Loucy (cell line): ENCODE measurements at regions not wholly inside any gene's neighbourhood (a gene's known extent, or its start where the extent isn't known, plus 50 kb on each side); places are given as distances from the start of the nearest gene placed in this dataset.

ENCODE experiments used
- H2AFZ ChIP-seq: fragments of 200-600 bp; sonication (generic); 2 replicates; pipeline ENCODE4 v1.6.0; 2016; ENCODE audit warnings: antibody characterized with exemption, mild to moderate bottlenecking, low read length, moderate library complexity
- H3F3A ChIP-seq: fragments of 200-600 bp; 2 replicates; pipeline ENCODE4 v1.6.0; 2016; ENCODE audit warnings: antibody characterized with exemption, low read depth, mild to moderate bottlenecking
- H3K27me3 ChIP-seq: fragments of 200-600 bp; sonication (generic); 2 replicates; pipeline ENCODE4 v1.6.1; 2014; ENCODE audit warnings: low read length, mild to moderate bottlenecking; ENCODE audit not compliant: insufficient read depth, poor library complexity, severe bottlenecking
- H3K36me3 ChIP-seq: fragments of 200-600 bp; sonication (generic); 2 replicates; pipeline ENCODE4 v1.6.1; 2016; ENCODE audit warnings: low read length; ENCODE audit not compliant: insufficient read depth
- H3K4me1 ChIP-seq: fragments of 200-600 bp; sonication (generic); 2 replicates; pipeline ENCODE4 v1.5.1; 2014; ENCODE audit warnings: low read length, mild to moderate bottlenecking; ENCODE audit not compliant: insufficient read depth, poor library complexity, severe bottlenecking
- H3K4me2 ChIP-seq: fragments of 200-600 bp; sonication (generic); 2 replicates; pipeline ENCODE4 v1.6.0; 2014; ENCODE audit warnings: antibody characterized with exemption, low read length, low read depth, mild to moderate bottlenecking; ENCODE audit not compliant: poor library complexity, severe bottlenecking
- H3K4me3 ChIP-seq: fragments of 200-600 bp; sonication (generic); 2 replicates; pipeline ENCODE4 v1.5.1; 2014; ENCODE audit warnings: low read length, mild to moderate bottlenecking, mixed read lengths; ENCODE audit not compliant: poor library complexity, severe bottlenecking
- H3K79me2 ChIP-seq: fragments of 200-600 bp; sonication (generic); 2 replicates; pipeline ENCODE4 v1.6.1; 2014; ENCODE audit warnings: low read length; ENCODE audit not compliant: insufficient read depth
- H3K9ac ChIP-seq: fragments of 200-600 bp; sonication (generic); 2 replicates; pipeline ENCODE4 v1.6.0; 2014; ENCODE audit warnings: mild to moderate bottlenecking, low read depth, low read length, moderate library complexity; ENCODE audit not compliant: poor library complexity, severe bottlenecking
- H3K9me2 ChIP-seq: fragments of 200-600 bp; sonication (generic); replicated peaks from 2 replicates; pipeline ENCODE4 v1.6.1; 2016; ENCODE audit warnings: low read depth, low read length, mixed read lengths
- H3K9me3 ChIP-seq: fragments of 200-600 bp; sonication (generic); 2 replicates; pipeline ENCODE4 v1.6.1; 2014; ENCODE audit warnings: mild to moderate bottlenecking, antibody characterized with exemption, low read length, low read depth; ENCODE audit not compliant: insufficient read depth
- H4K20me1 ChIP-seq: fragments of 200-600 bp; sonication (generic); 2 replicates; pipeline ENCODE4 v1.6.0; 2014; ENCODE audit warnings: antibody characterized with exemption, low read length, mild to moderate bottlenecking; ENCODE audit not compliant: insufficient read depth, poor library complexity, severe bottlenecking
- EZH2phosphoT487 ChIP-seq: fragments of 200-600 bp; IDR thresholded peaks from 2 replicates; pipeline ENCODE4 v1.6.1; 2018; ENCODE audit warnings: antibody characterized with exemption, mild to moderate bottlenecking, moderate library complexity, borderline replicate concordance
- TF ChIP-seq, protein P1 (sequence below): fragments of 200-600 bp; sonication (generic); conservative IDR thresholded peaks from 2 replicates; pipeline ENCODE4 v1.5.1; 2014; ENCODE audit warnings: mild to moderate bottlenecking, antibody characterized with exemption, low read length

DNA sequence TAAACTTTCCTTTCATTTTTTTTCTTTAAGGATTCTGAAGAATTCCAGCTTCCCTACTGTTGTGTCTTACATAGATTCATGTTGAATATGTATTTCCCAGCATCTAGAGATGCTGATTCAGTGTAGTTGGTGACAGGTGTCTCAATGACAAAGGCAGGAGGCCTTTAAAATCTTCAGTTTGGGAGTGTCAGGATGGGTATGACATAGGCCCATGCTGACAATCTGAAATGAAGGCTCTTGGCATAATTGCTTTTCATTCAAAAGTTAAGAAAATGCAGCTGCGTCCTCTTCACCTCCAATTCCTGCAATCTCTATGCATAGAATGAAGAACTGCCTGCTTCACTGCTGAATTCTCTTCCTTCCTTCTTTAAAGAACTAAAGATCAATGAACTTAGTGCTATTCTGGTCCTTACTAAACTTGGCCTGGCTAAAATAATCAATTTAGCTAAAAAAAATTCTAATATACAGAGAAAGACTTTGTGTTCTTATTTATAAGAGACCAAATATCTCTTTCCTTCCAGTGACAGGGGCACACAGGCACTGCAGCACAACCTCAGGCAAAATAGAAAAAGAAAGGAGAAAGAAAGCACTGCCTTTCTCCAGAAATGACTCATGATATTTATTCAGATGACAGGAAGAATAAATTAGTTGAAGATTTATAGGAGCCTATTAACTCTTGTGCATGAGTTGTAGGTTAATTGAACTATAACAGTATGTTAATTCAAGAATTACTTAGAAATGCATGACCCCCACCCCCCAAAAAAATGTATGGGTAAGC lies 152.6 kb upstream of the GBE1 start:
- Histone ChIP-seq H3K9me2 (no peaks in the 10 kb centered on the region), H3K36me3 (no peaks in the 10 kb centered on the region), H3K9ac (no peak overlapping the region), H3K9me3 (no peaks in the 10 kb centered on the region), H2AFZ (no peak overlapping the region), H3K4me2 (no peak overlapping the region), H4K20me1 (no peaks in the 10 kb centered on the region), H3K27me3 (no peaks in the 10 kb centered on the region), H3F3A (no peaks in the 10 kb centered on the region), H3K4me3 (no peak overlapping the region), H3K4me1 (no peaks in the 10 kb centered on the region), H3K79me2 (no peaks in the 10 kb centered on the region)
- TF ChIP-seq, protein P1, sequence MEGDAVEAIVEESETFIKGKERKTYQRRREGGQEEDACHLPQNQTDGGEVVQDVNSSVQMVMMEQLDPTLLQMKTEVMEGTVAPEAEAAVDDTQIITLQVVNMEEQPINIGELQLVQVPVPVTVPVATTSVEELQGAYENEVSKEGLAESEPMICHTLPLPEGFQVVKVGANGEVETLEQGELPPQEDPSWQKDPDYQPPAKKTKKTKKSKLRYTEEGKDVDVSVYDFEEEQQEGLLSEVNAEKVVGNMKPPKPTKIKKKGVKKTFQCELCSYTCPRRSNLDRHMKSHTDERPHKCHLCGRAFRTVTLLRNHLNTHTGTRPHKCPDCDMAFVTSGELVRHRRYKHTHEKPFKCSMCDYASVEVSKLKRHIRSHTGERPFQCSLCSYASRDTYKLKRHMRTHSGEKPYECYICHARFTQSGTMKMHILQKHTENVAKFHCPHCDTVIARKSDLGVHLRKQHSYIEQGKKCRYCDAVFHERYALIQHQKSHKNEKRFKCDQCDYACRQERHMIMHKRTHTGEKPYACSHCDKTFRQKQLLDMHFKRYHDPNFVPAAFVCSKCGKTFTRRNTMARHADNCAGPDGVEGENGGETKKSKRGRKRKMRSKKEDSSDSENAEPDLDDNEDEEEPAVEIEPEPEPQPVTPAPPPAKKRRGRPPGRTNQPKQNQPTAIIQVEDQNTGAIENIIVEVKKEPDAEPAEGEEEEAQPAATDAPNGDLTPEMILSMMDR: no peak
- no peak for TF ChIP-seq EZH2phosphoT487

DNA sequence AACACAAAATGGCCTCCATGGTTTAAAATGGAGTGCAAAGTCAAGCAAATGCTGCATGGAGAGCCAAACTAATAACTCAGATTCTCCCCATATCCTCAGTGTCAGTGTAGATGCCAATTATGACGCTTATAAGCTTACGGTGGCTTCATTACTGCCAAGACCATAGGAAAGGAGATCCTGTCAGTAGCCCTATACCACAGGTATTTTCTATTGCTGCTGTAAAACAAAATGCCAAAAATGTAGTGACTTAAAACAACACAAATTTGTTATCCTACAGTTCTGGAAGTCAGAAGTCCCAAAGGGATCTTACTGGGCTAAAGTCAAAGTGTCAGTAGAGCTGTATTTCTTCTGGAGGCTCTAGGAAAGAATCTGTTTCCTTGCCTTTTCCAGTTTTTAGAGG lies 149.8 kb upstream of the GBE1 start:
- Histone ChIP-seq H3K9me2 (no peaks in the 10 kb centered on the region), H3K4me2 (no peak overlapping the region), H3K4me3 (no peak overlapping the region), H3K4me1 (no peaks in the 10 kb centered on the region), H3K9ac (no peak overlapping the region), H4K20me1 (no peaks in the 10 kb centered on the region), H3K9me3 (no peaks in the 10 kb centered on the region), H3K36me3 (no peaks in the 10 kb centered on the region), H3K27me3 (no peaks in the 10 kb centered on the region), H3F3A (no peaks in the 10 kb centered on the region), H2AFZ (peak overlapping the region; percentile 78), H3K79me2 (no peaks in the 10 kb centered on the region)
- TF ChIP-seq, protein P1: no peak
- no peak for TF ChIP-seq EZH2phosphoT487

DNA sequence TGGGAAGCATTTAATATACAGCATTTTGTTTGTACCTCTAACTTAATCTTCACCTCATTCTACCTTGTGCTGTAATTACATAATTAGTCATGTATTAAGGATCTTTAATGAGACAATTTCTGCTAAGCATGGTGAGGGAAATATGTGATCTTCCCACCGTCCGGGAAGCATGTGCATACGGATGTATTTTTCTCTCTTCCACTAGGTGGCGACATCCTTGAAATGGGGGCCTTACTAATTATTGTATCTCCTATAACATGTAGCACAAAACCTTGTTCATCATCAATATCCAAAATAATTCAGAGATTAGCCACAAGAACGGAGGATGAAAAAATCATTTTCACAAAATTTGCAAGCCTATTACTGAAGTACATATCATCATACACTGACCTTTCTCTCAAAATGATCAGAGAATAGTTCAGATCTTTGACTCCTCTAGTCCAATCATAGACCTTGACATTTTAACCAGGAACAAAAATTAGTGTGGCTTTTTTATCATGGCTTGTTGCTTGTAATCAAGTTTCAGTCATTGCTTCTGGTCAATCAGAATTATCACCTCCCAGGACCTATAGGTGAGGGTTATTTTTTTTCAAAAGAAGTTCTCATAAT lies 148.9 kb upstream of the GBE1 start:
- Histone ChIP-seq H3K9me3 (no peaks in the 10 kb centered on the region), H3F3A (no peaks in the 10 kb centered on the region), H3K4me2 (no peak overlapping the region), H3K4me1 (no peaks in the 10 kb centered on the region), H2AFZ (peak overlapping the region; percentile 78), H3K4me3 (no peak overlapping the region), H3K27me3 (no peaks in the 10 kb centered on the region), H3K9ac (no peak overlapping the region), H4K20me1 (no peaks in the 10 kb centered on the region), H3K36me3 (no peaks in the 10 kb centered on the region), H3K9me2 (no peaks in the 10 kb centered on the region), H3K79me2 (no peaks in the 10 kb centered on the region)
- TF ChIP-seq EZH2phosphoT487: no peak
- TF ChIP-seq, protein P1: peak; percentile 89
